OCI-LY1 (cell line): ENCODE measurements at regions not wholly inside any gene's neighbourhood (a gene's known extent, or its start where the extent isn't known, plus 50 kb on each side); places are given as distances from the start of the nearest gene placed in this dataset.

Experiments used
- H2AFZ ChIP-seq: fragments of 200-600 bp; sonication (generic), shearing (Covaris generic); 2 replicates; pipeline ENCODE4 v1.6.0; 2014; ENCODE audit warnings: antibody characterized with exemption, mild to moderate bottlenecking, low read length
- H3F3A ChIP-seq: fragments of 200-600 bp; sonication (generic), shearing (Covaris generic); 2 replicates; pipeline ENCODE4 v1.6.0; 2014; ENCODE audit warnings: mild to moderate bottlenecking, antibody characterized with exemption, low read length, moderate library complexity; ENCODE audit not compliant: insufficient read depth
- H3K27ac ChIP-seq: fragments of 200-600 bp; sonication (generic); 2 replicates; pipeline ENCODE4 v1.5.1; 2014; ENCODE audit warnings: low read length, mixed run types, mild to moderate bottlenecking, low read depth; ENCODE audit not compliant: poor library complexity, severe bottlenecking
- H3K27me3 ChIP-seq: fragments of 200-600 bp; sonication (generic); 2 replicates; pipeline ENCODE4 v1.6.0; 2014; ENCODE audit warnings: antibody characterized with exemption, mild to moderate bottlenecking, low read length, moderate library complexity; ENCODE audit not compliant: insufficient read depth
- H3K36me3 ChIP-seq: fragments of 200-600 bp; sonication (generic); 2 replicates; pipeline ENCODE4 v1.6.1; 2014; ENCODE audit warnings: mild to moderate bottlenecking, antibody characterized with exemption, low read length, moderate library complexity, mixed read lengths; ENCODE audit not compliant: insufficient read depth
- H3K4me1 ChIP-seq: fragments of 200-600 bp; sonication (generic); 2 replicates; pipeline ENCODE4 v1.5.1; 2014; ENCODE audit warnings: mild to moderate bottlenecking, low read length, moderate library complexity; ENCODE audit not compliant: insufficient read depth, severe bottlenecking
- H3K4me2 ChIP-seq: fragments of 200-600 bp; sonication (generic), shearing (Covaris generic); 2 replicates; pipeline ENCODE4 v1.6.1; 2014; ENCODE audit warnings: low read length
- H3K4me3 ChIP-seq: fragments of 200-600 bp; sonication (generic); 2 replicates; pipeline ENCODE4 v1.5.1; 2014; ENCODE audit warnings: low read length, low read depth, mild to moderate bottlenecking, mixed read lengths; ENCODE audit not compliant: poor library complexity, severe bottlenecking
- H3K79me2 ChIP-seq: fragments of 200-600 bp; shearing (Covaris generic); 2 replicates; pipeline ENCODE4 v1.6.1; 2016; ENCODE audit warnings: mixed run types, low read length, mixed read lengths; ENCODE audit not compliant: insufficient read depth
- H3K9ac ChIP-seq: fragments of 200-600 bp; sonication (generic), shearing (Covaris generic); 2 replicates; pipeline ENCODE4 v1.6.1; 2014; ENCODE audit warnings: mild to moderate bottlenecking, low read length, mixed read lengths
- H3K9me2 ChIP-seq: fragments of 200-600 bp; sonication (generic), shearing (Covaris generic); 2 replicates; pipeline ENCODE4 v1.6.1; 2014; ENCODE audit warnings: low read depth, mild to moderate bottlenecking, low read length, mixed read lengths
- H3K9me3 ChIP-seq: fragments of 200-600 bp; shearing (Covaris generic); 2 replicates; pipeline ENCODE4 v1.6.1; 2014; ENCODE audit warnings: low read length, mixed read lengths
- H4K20me1 ChIP-seq: fragments of 200-600 bp; sonication (generic), shearing (Covaris generic); 2 replicates; pipeline ENCODE4 v1.6.0; 2016; ENCODE audit warnings: mild to moderate bottlenecking, low read length; ENCODE audit not compliant: insufficient read depth
- EZH2 ChIP-seq: fragments of 200-600 bp; sonication (generic), shearing (Covaris generic); IDR thresholded peaks from 2 replicates; pipeline ENCODE4 v1.8.0; 2017; ENCODE audit warnings: borderline replicate concordance, mixed run types, mild to moderate bottlenecking, antibody characterized with exemption, low read length, moderate library complexity, mixed read lengths
- TF ChIP-seq, protein P1 (sequence below): fragments of 200-600 bp; sonication (generic), shearing (Covaris generic); IDR thresholded peaks from 2 replicates; pipeline ENCODE4 v1.5.1; 2017; ENCODE audit warnings: mild to moderate bottlenecking, antibody characterized with exemption, low read length, moderate library complexity, mixed read lengths

DNA sequence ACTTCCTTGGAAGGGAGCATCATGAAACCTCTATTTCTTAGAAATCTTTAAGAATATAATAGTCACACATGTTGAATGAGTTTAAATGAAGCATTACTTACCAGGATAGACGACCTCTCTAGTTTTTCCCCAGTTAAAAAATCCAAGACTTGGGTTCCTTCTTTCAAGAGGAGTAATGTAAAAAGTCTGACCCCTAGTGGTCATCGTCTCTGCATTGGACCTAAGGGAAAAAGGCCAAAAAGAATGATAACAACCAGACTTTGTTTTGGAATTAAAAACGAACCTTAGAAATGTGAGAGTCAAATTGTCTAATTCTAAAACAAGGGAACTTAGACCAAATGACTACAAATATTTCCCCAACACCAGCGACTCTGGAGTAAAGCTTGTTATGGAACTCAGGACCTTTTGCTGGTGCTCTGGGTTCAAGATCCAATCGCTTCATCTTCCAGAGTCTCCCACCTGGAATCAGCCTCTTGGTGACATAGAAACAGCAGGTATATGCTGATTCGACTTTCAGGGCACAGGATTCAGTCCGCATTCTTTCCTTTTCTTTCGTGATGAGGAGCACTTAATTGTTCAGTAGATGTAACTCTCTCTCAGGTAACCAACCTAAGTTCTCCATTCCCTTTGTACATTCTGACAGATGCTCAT lies 214.8 kb upstream of the TPRG1 start:
- TF ChIP-seq, protein P1, sequence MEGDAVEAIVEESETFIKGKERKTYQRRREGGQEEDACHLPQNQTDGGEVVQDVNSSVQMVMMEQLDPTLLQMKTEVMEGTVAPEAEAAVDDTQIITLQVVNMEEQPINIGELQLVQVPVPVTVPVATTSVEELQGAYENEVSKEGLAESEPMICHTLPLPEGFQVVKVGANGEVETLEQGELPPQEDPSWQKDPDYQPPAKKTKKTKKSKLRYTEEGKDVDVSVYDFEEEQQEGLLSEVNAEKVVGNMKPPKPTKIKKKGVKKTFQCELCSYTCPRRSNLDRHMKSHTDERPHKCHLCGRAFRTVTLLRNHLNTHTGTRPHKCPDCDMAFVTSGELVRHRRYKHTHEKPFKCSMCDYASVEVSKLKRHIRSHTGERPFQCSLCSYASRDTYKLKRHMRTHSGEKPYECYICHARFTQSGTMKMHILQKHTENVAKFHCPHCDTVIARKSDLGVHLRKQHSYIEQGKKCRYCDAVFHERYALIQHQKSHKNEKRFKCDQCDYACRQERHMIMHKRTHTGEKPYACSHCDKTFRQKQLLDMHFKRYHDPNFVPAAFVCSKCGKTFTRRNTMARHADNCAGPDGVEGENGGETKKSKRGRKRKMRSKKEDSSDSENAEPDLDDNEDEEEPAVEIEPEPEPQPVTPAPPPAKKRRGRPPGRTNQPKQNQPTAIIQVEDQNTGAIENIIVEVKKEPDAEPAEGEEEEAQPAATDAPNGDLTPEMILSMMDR: peak; percentile 98
- TF ChIP-seq EZH2: no peak
- no peak overlapping the region for H2AFZ ChIP-seq
- no peaks in the 10 kb centered on the region for H3K79me2 ChIP-seq
- no peak overlapping the region for H3K4me2 ChIP-seq
- no peaks in the 10 kb centered on the region for H3K36me3 ChIP-seq
- H3K27ac ChIP-seq: no peak overlapping the region
- no peaks in the 10 kb centered on the region for H3F3A ChIP-seq
- H3K4me1 ChIP-seq: peaks cover 13% of the 10 kb centered on the region
- H3K9ac ChIP-seq: no peak overlapping the region
- no peaks in the 10 kb centered on the region for H3K9me2 ChIP-seq
- no peaks in the 10 kb centered on the region for H3K9me3 ChIP-seq
- H3K4me3 ChIP-seq: no peak overlapping the region
- H3K27me3 ChIP-seq: no peaks in the 10 kb centered on the region; the same call in 1 of the 2 replicates
- no peaks in the 10 kb centered on the region for H4K20me1 ChIP-seq

DNA sequence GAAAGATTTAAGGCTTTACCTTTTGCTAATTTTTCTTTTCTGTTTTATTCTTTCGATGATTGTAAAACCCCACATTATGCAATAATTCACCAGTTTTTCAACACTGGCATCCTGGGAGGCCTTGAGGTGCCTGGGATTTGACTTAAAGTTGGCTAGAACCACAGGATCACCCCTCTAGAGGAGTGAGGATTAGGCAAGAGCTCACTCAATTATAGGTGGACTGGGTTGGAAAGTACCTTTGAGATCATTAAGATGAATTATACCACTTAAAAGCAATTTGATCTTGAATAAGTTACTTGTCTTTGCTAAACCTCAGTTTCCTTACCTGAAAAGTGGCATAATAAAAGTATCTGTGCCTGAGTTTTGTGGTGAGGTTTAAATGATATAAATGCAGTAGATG lies 212.8 kb upstream of the TPRG1 start:
- TF ChIP-seq, protein P1: no peak
- no peak for TF ChIP-seq EZH2
- Histone ChIP-seq H3K4me2 (no peak overlapping the region), H2AFZ (no peak overlapping the region), H3K27me3 (no peaks in the 10 kb centered on the region; the same call in 1 of the 2 replicates), H3K79me2 (no peaks in the 10 kb centered on the region), H3K4me3 (no peak overlapping the region), H4K20me1 (no peaks in the 10 kb centered on the region), H3F3A (no peaks in the 10 kb centered on the region), H3K36me3 (no peaks in the 10 kb centered on the region), H3K9me2 (no peaks in the 10 kb centered on the region), H3K9ac (no peak overlapping the region), H3K4me1 (peaks cover 9% of the 10 kb centered on the region), H3K9me3 (no peaks in the 10 kb centered on the region), H3K27ac (no peak overlapping the region)

DNA sequence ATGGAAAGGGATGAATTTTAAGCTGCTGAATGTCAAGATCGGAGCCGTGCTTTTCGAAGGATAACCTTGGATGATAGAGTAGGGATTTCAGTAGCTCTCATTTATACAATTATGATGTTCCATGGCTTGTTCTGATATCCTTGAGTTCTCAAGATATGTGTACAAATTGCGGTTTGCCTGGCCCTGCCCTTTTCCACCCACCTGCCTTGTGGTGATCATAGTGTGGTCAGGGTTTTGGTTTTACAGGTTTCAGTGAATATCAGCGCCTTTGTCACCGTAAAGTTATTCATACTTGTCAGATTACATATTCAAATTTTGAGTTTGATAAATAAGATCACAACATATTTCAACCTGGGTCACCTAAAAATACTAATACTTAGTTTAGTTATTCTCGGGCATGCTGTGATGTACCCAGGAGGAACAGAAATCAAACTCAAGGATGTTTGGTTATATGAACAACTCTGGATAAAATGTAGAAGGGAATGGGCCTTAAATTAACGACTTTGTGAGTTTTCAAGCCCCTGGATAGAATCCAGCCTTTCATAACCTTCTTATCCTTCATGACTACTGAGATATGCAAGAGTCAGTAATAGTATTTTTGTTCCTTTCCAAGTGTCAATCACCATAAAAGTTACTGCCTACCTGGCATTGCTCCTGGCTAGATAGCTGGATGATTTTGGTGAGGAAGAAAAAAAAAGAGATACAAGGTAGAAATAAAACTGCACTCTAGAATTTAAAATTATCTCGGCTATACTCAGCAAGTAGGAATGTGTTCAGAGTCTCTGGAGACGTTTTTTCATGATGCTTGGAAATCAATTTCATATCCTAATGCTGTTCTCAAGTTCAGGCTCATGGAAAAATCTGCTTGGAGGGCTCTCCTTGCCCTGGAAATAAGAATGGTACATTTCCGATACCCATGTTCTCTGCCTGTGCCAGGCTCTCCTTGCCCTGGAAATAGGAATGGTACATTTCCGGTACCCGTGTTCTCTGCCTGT lies 209.2 kb upstream of the TPRG1 start:
- no peak for TF ChIP-seq EZH2
- TF ChIP-seq, protein P1: no peak
- Histone ChIP-seq H2AFZ (no peak overlapping the region), H3K4me3 (no peak overlapping the region), H3K27ac (no peak overlapping the region), H3K79me2 (no peaks in the 10 kb centered on the region), H3K9me3 (no peaks in the 10 kb centered on the region), H3K36me3 (no peaks in the 10 kb centered on the region), H4K20me1 (no peaks in the 10 kb centered on the region), H3F3A (no peaks in the 10 kb centered on the region), H3K4me1 (no peaks in the 10 kb centered on the region), H3K9ac (no peak overlapping the region), H3K4me2 (no peak overlapping the region), H3K9me2 (no peaks in the 10 kb centered on the region), H3K27me3 (no peaks in the 10 kb centered on the region; the same call in 1 of the 2 replicates)
